H9 (cell line): ENCODE measurements at regions not wholly inside any gene's neighbourhood (a gene's known extent, or its start where the extent isn't known, plus 50 kb on each side); places are given as distances from the start of the nearest gene placed in this dataset.

Experiments used
- DNase-seq: peaks from one replicate; pipeline ENCODE4 v3.0.0-alpha.2; 2017
- H2AFZ ChIP-seq: one replicate; pipeline ENCODE4 v1.6.1; 2013; ENCODE audit warnings: mild to moderate bottlenecking, low read length, control low read depth, moderate library complexity
- H2AK5ac ChIP-seq: 2 replicates; pipeline ENCODE4 v1.6.1; 2013; ENCODE audit warnings: low read length, control low read depth, mixed read lengths; ENCODE audit not compliant: insufficient read length
- H2BK120ac ChIP-seq: one replicate; pipeline ENCODE4 v1.6.1; 2013; ENCODE audit warnings: low read depth, mild to moderate bottlenecking, low read length, control low read depth, inconsistent platforms; ENCODE audit not compliant: poor library complexity, severe bottlenecking
- H2BK12ac ChIP-seq: 2 replicates; pipeline ENCODE4 v1.6.1; 2013; ENCODE audit warnings: low read length, control low read depth, mixed read lengths, low read depth; ENCODE audit not compliant: insufficient read length
- H2BK15ac ChIP-seq: 2 replicates; pipeline ENCODE4 v1.6.1; 2013; ENCODE audit warnings: low read depth, low read length, control low read depth
- H2BK20ac ChIP-seq: one replicate; pipeline ENCODE4 v1.6.1; 2013; ENCODE audit warnings: low read depth, mild to moderate bottlenecking, low read length, control low read depth, inconsistent platforms; ENCODE audit not compliant: poor library complexity, severe bottlenecking
- H2BK5ac ChIP-seq: 2 replicates; pipeline ENCODE4 v1.6.1; 2013; ENCODE audit warnings: low read length, control low read depth, mixed read lengths; ENCODE audit not compliant: insufficient read length
- H3K14ac ChIP-seq: 2 replicates; pipeline ENCODE4 v1.6.1; 2013; ENCODE audit warnings: low read length, control low read depth; ENCODE audit not compliant: insufficient read depth
- H3K18ac ChIP-seq: 2 replicates; pipeline ENCODE4 v1.6.1; 2013; ENCODE audit warnings: low read depth, mild to moderate bottlenecking, mixed read lengths, low read length, control low read depth; ENCODE audit not compliant: insufficient read length
- H3K23ac ChIP-seq: 2 replicates; pipeline ENCODE4 v1.6.1; 2013; ENCODE audit warnings: low read length, control low read depth, mixed read lengths, low read depth; ENCODE audit not compliant: insufficient read length
- H3K23me2 ChIP-seq: 2 replicates; pipeline ENCODE4 v1.6.1; 2013; ENCODE audit warnings: low read depth, mild to moderate bottlenecking, mixed read lengths, low read length, control low read depth; ENCODE audit not compliant: insufficient read length, poor library complexity, severe bottlenecking
- H3K27ac ChIP-seq: 2 replicates; pipeline ENCODE4 v1.5.1; 2013; ENCODE audit warnings: low read length, control low read depth, mixed read lengths, low read depth; ENCODE audit not compliant: insufficient read length
- H3K27me3 ChIP-seq: 2 replicates; pipeline ENCODE4 v1.6.1; 2013; ENCODE audit warnings: low read length, control low read depth, inconsistent platforms; ENCODE audit not compliant: insufficient read depth
- H3K4ac ChIP-seq: 2 replicates; pipeline ENCODE4 v1.6.1; 2013; ENCODE audit warnings: low read depth, mild to moderate bottlenecking, control low read depth, inconsistent platforms, low read length, moderate library complexity
- H3K4me1 ChIP-seq: 2 replicates; pipeline ENCODE4 v1.6.1; 2013; ENCODE audit warnings: low read length, control low read depth, inconsistent platforms; ENCODE audit not compliant: insufficient read depth
- H3K4me2 ChIP-seq: 2 replicates; pipeline ENCODE4 v1.6.1; 2013; ENCODE audit warnings: low read length, control low read depth, mixed read lengths; ENCODE audit not compliant: insufficient read length, insufficient read depth
- H3K56ac ChIP-seq: 2 replicates; pipeline ENCODE4 v1.6.1; 2013; ENCODE audit warnings: low read depth, mild to moderate bottlenecking, mixed read lengths, low read length, control low read depth; ENCODE audit not compliant: insufficient read length
- H3K79me1 ChIP-seq: 2 replicates; pipeline ENCODE4 v1.6.1; 2013; ENCODE audit warnings: low read depth, mild to moderate bottlenecking, moderate library complexity, low read length, control low read depth, inconsistent platforms; ENCODE audit not compliant: insufficient read depth, poor library complexity, severe bottlenecking
- H3K79me2 ChIP-seq: 2 replicates; pipeline ENCODE4 v1.6.1; 2013; ENCODE audit warnings: low read length, control low read depth, inconsistent platforms; ENCODE audit not compliant: insufficient read depth
- H3K9ac ChIP-seq: 2 replicates; pipeline ENCODE4 v1.6.1; 2013; ENCODE audit warnings: low read length, control low read depth, mixed read lengths; ENCODE audit not compliant: insufficient read length; ENCODE audit errors: extremely low read depth
- H3K9me3 ChIP-seq: one replicate; pipeline ENCODE4 v1.6.1; 2013; ENCODE audit warnings: low read depth, low read length, inconsistent platforms; ENCODE audit not compliant: control insufficient read depth
- H3T11ph ChIP-seq: one replicate; pipeline ENCODE4 v1.6.1; 2013; ENCODE audit warnings: mild to moderate bottlenecking, low read length, control low read depth, inconsistent platforms
- H4K20me1 ChIP-seq: one replicate; pipeline ENCODE4 v1.6.1; 2013; ENCODE audit not compliant: control insufficient read depth, insufficient read length, insufficient read depth
- H4K5ac ChIP-seq: 2 replicates; pipeline ENCODE4 v1.6.1; 2013; ENCODE audit warnings: low read depth, mild to moderate bottlenecking, mixed read lengths, low read length, control low read depth; ENCODE audit not compliant: insufficient read length
- H4K8ac ChIP-seq: replicated peaks from 2 replicates; pipeline ENCODE4 v1.6.1; 2013; ENCODE audit warnings: low read length, control low read depth, mixed read lengths, low read depth; ENCODE audit not compliant: insufficient read length
- H4K91ac ChIP-seq: 2 replicates; pipeline ENCODE4 v1.6.1; 2013; ENCODE audit warnings: low read depth, mild to moderate bottlenecking, moderate library complexity, mixed read lengths, low read length, control low read depth; ENCODE audit not compliant: insufficient read length
- H3K27ac Mint-ChIP-seq, 3 experiments: 2 replicates in 2 of 3; 3 replicates in 1 of 3; pipeline ENCODE4 v1.8.0; 2020 to 2021; ENCODE audit warnings: mixed read lengths in 3 of 3, mild to moderate bottlenecking in 1 of 3, moderate library complexity in 1 of 3
- H3K27me3 Mint-ChIP-seq: 2 replicates; pipeline ENCODE4 v1.8.0; 2021; ENCODE audit warnings: low read depth, mild to moderate bottlenecking, moderate library complexity, mixed read lengths
- H3K36me3 Mint-ChIP-seq, 3 experiments: 2 replicates in 2 of 3; 3 replicates in 1 of 3; pipeline ENCODE4 v1.8.0; 2020 to 2021; ENCODE audit warnings: low read depth in 3 of 3, mixed read lengths in 3 of 3; ENCODE audit not compliant: insufficient read depth in 1 of 3
- H3K4me1 Mint-ChIP-seq, 2 experiments: 2 replicates each; pipeline ENCODE4 v1.8.0; 2020; ENCODE audit warnings: mixed read lengths in 2 of 2
- H3K4me3 Mint-ChIP-seq, 2 experiments: 2 replicates in 1 of 2; 3 replicates in 1 of 2; pipeline ENCODE4 v1.8.0; 2020 to 2021; ENCODE audit warnings: mild to moderate bottlenecking in 2 of 2, mixed read lengths in 2 of 2, moderate library complexity in 1 of 2
- H3K9me3 Mint-ChIP-seq, 2 experiments: 2 replicates in 1 of 2; 3 replicates in 1 of 2; pipeline ENCODE4 v1.8.0; 2020; ENCODE audit warnings: mild to moderate bottlenecking in 2 of 2, mixed read lengths in 2 of 2, moderate library complexity in 1 of 2
- CTCF ChIP-seq: fragments of 200-600 bp; sonication (generic); conservative IDR thresholded peaks from 3 replicates; pipeline ENCODE4 v1.8.0; 2021; ENCODE audit warnings: antibody characterized with exemption, mild to moderate bottlenecking

DNA sequence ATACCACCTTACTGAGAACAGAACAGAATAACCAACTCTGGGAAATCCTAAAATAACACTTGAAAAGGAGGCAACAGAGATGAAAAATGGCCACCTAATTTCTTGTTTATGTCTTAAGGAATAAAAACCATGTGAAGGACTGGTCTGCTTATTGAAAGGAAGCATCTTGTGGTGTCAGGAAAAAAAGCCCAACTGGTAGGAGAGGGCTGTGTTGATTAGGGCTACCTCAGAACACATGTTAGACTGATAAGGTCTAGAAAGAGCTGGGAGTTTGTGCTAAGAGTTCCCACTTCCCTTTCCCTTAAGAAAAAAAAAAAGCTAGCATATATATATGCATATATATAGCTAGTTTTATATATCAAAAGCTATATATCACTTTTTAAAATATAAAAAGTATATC lies 425.3 kb upstream of the BTBD3 start:
- Histone ChIP-seq H3K4me1 (no peaks in the 10 kb centered on the region; the same call in 1 of the 2 replicates), H4K20me1 (no peaks in the 10 kb centered on the region), H3T11ph (no peak overlapping the region), H4K5ac (no peak overlapping the region), H4K8ac (no peak overlapping the region), H2BK12ac (no peak overlapping the region), H3K14ac (no peak overlapping the region), H3K9me3 (peaks cover 4% of the 10 kb centered on the region), H3K23me2 (no peaks in the 10 kb centered on the region), H2BK5ac (no peak overlapping the region), H2BK15ac (no peak overlapping the region), H3K27ac (no peak overlapping the region), H3K9ac (no peak overlapping the region), H3K18ac (no peak overlapping the region), H3K23ac (no peak overlapping the region), H3K79me2 (no peaks in the 10 kb centered on the region), H3K27me3 (no peaks in the 10 kb centered on the region), H3K79me1 (no peaks in the 10 kb centered on the region), H2AFZ (no peak overlapping the region), H3K4ac (no peak overlapping the region), H3K56ac (no peak overlapping the region), H2BK20ac (no peak overlapping the region), H4K91ac (no peak overlapping the region), H2AK5ac (no peak overlapping the region), H3K4me2 (no peak overlapping the region), H2BK120ac (no peak overlapping the region)
- Mint-ChIP-seq H3K36me3 (peaks cover 6 to 7% (median 7%) of the 10 kb centered on the region in 3 experiments; a peak in 5 of 7 replicates), H3K4me1 (peaks cover 13 to 35% of the 10 kb centered on the region in 2 experiments), H3K27ac (0 out of 7 replicates have a peak overlapping the region, but pooled peaks of 1 of the 3 experiments have one; percentile 8), H3K27me3 (no peaks in the 10 kb centered on the region), H3K9me3 (peaks cover 0 to 5% of the 10 kb centered on the region in 2 experiments; a peak in 2 of 5 replicates), H3K4me3 (no peak overlapping the region)
- TF ChIP-seq CTCF, result no peak
- DNase-seq, result no peak
